H7 (cell line): ENCODE measurements at regions not wholly inside any gene's neighbourhood (a gene's known extent, or its start where the extent isn't known, plus 50 kb on each side); places are given as distances from the start of the nearest gene placed in this dataset.
"Not testable (repeated sequence)": the region's sequence is repeated elsewhere in the genome, so short reads cannot be mapped to it uniquely, and the experiment has no call there.

Experiments
- DNase-seq: peaks from one replicate; pipeline ENCODE4 v3.0.0; 2012
- H3K27me3 ChIP-seq: 2 replicates; pipeline ENCODE4 v1.6.0; 2011; ENCODE audit warnings: mild to moderate bottlenecking, low read length; ENCODE audit not compliant: control insufficient read depth, insufficient read depth
- H3K36me3 ChIP-seq: replicated peaks from 2 replicates; pipeline ENCODE4 v1.5.1; 2011; ENCODE audit warnings: low read length; ENCODE audit not compliant: control insufficient read depth, insufficient read depth
- H3K4me3 ChIP-seq: 2 replicates; pipeline ENCODE4 v1.5.1; 2011; ENCODE audit warnings: low read depth, mild to moderate bottlenecking, control low read depth, low read length, moderate library complexity; ENCODE audit not compliant: insufficient read depth

DNA sequence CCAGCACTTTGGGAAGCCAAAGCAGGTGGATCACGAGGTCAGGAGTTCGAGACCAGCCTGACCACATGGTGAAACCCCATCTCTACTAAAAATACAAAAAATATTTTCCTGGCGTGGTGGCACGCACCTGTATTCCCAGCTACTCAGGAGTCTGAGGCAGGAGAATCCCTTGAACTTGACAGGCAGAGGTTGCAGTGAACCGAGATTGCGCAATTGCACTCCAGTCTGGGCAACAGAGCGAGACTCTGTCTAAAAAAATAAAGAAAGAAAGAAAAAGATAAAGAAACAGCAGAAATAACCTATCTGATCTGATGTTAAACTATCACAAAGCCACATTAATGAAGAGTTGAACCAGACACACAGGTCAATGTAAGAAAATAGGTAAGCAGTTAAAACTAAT lies 696.2 kb upstream of the SALL3 start:
- not testable (repeated sequence) for H3K36me3 ChIP-seq, DNase-seq, H3K27me3 ChIP-seq, H3K4me3 ChIP-seq

GRCh38 chr18:78292618-78293380 lies 686.8 kb upstream of the SALL3 start:
- no peak overlapping the region for H3K4me3 ChIP-seq
- no peaks in the 10 kb centered on the region for H3K27me3 ChIP-seq
- no peak for DNase-seq
- H3K36me3 ChIP-seq: no peaks in the 10 kb centered on the region

DNA sequence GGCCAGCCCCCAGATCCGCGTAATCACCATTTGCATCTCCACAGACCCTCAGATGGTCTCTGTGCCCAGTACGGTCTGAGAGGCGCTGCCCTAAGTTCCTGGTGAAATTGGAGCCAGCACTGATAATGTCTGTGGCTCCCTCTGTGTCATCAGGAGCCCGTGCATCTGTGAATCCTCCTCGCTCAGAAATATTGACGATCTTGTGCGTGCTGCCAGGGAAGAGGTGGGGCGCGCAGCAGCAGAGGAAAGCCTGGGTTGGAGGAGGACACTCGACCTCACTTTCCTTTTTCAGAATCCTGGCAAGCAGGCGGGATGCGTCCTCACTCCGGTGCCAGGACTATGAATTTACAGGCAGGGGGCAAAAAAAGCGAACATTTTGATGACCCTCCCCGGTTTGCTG lies 686.1 kb upstream of the SALL3 start:
- no peak for DNase-seq
- Histone ChIP-seq H3K36me3 (no peaks in the 10 kb centered on the region), H3K27me3 (no peaks in the 10 kb centered on the region), H3K4me3 (peak overlapping the region; percentile 23; the same call in 1 of the 2 replicates)

DNA sequence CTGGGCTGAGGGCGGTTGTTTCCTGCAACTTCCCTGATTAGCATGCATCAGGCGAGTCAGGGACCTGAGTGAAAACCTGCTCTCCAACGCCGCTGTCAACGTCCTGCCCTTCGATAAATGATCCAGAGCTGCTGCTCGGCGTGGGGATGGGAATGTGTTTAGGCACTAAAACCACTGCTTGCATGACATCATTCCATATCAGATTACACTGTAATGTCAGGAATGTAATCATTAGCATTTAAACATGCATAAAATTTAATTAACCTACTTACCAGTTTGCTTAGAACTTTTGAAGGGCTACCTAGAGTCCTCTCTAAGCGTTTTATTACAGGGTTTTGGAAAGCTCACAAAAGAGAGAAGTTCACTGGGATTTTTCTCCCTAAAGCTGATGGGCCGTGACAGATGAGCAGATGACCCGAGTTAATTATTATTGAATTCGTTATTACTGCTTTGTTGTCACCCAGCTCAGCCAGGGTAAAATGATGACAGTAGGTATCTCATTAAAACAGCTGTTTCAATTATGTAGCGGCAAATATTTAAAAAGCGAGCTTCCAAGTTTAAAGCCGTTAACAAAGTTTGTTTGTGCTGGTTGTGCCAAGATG lies 685.6 kb upstream of the SALL3 start:
- DNase-seq: peak; percentile 55
- no peaks in the 10 kb centered on the region for H3K36me3 ChIP-seq
- no peaks in the 10 kb centered on the region for H3K27me3 ChIP-seq
- peak overlapping the region; percentile 23; the same call in 1 of the 2 replicates for H3K4me3 ChIP-seq

GRCh38 chr18:78295262-78295661 lies 684.4 kb upstream of the SALL3 start:
- Histone ChIP-seq H3K4me3 (no peak overlapping the region), H3K36me3 (no peaks in the 10 kb centered on the region), H3K27me3 (no peaks in the 10 kb centered on the region)
- DNase-seq: no peak

- no peak overlapping the region for H3K4me3 ChIP-seq
- no peaks in the 10 kb centered on the region for H3K27me3 ChIP-seq
- H3K36me3 ChIP-seq: no peaks in the 10 kb centered on the region
- no peak for DNase-seq
These were observed 683.5 kb upstream of the SALL3 start for GRCh38 chr18:78296166-78296565.

GRCh38 chr18:78297048-78297447 lies 682.6 kb upstream of the SALL3 start:
- no peak overlapping the region for H3K4me3 ChIP-seq
- no peaks in the 10 kb centered on the region for H3K27me3 ChIP-seq
- H3K36me3 ChIP-seq: no peaks in the 10 kb centered on the region
- no peak for DNase-seq

GRCh38 chr18:78303519-78304191 lies 676.0 kb upstream of the SALL3 start:
- H3K4me3 ChIP-seq: no peak overlapping the region
- H3K36me3 ChIP-seq: no peaks in the 10 kb centered on the region
- H3K27me3 ChIP-seq: no peaks in the 10 kb centered on the region
- no peak for DNase-seq

DNA sequence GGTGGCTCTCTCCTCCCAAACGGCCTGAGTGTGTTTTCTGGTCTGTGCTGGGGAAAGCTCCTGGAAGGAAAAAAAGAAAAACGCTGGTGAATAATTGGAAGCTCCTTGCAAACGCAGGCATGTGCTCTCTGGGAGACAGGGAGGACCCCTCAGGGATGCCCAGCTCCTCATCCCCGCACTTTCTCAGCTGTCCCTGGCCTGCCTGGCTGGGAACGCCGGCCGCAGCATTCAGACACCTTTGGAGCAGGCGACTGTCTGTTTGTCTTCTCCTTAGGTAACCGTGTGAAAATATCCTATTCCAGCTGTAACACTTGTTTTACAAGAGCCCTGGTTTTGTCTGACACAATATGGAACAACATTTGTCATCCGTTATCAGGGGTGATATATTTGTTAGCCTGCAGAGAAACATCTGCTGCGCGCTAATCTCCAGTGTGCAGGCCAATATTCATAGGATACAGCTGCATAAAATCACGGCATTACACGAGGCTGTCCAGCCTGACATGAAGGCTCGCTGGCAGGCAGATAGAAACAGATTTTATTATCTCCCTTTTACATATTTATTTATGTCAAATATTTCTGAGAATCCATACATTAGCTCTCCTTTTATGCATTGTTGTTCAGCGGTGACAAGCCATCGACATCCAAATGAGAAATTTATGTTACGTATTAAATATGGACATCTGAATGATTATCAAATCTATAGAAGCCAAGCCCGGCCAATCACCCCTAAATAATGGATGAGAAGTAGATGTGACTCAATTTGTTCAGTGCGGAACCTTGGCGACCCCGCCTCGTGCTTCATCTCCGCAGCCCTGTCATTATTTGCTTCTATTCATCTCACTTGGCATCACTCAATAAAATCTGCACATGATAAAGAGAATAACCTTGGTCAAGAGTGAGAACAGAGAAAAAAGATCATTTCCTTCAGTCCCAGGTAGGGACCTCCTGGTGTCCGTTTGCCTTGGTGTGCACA lies 675.1 kb upstream of the SALL3 start:
- DNase-seq: no peak
- H3K36me3 ChIP-seq: no peaks in the 10 kb centered on the region
- no peak overlapping the region for H3K4me3 ChIP-seq
- H3K27me3 ChIP-seq: no peaks in the 10 kb centered on the region

DNA sequence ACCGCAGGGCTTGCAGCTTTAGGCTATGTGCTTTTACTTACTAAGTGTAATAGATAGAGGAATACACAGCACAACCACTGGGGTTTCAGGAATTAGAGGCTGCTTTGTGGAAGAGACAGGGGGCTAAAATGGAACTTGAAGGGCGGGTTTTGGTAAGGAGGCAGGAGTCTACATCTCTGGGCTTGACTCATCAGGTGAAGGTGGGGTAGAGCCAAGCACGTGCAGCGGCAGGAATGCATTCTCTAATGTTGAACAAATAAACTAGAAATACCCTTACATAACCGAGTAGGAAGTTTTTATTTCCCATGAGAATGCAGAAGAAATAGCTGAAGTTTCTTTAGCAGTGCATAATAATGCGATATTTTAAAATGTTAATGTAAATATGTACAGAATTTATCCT lies 673.8 kb upstream of the SALL3 start:
- no peak for DNase-seq
- Histone ChIP-seq H3K27me3 (no peaks in the 10 kb centered on the region), H3K4me3 (no peak overlapping the region), H3K36me3 (no peaks in the 10 kb centered on the region)

DNA sequence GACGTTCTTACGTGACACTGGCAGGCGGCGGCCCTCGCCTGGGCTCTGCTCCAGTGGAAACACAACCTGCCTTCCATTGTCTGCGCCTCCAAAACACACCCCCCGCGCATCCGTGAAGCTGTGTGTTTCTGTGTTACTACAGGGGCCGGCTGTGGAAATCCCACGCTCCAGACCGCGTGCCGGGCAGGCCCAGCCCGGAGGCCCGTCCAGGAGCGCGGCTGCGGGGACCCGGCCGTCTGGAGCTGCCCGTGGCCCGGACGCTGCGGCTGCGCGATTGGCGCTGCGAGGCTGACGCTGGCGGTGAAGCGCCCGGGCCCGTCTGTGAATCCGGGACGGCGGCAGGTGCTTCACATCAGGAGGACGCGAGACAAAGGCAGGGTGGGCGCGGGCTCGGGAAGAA lies 670.3 kb upstream of the SALL3 start:
- peak; percentile 46 for DNase-seq
- H3K36me3 ChIP-seq: no peaks in the 10 kb centered on the region
- H3K27me3 ChIP-seq: no peaks in the 10 kb centered on the region
- no peak overlapping the region for H3K4me3 ChIP-seq

- no peak for DNase-seq
- H3K4me3 ChIP-seq: no peak overlapping the region
- no peaks in the 10 kb centered on the region for H3K36me3 ChIP-seq
- H3K27me3 ChIP-seq: no peaks in the 10 kb centered on the region
These were observed 669.7 kb upstream of the SALL3 start for GRCh38 chr18:78309924-78310323.

DNA sequence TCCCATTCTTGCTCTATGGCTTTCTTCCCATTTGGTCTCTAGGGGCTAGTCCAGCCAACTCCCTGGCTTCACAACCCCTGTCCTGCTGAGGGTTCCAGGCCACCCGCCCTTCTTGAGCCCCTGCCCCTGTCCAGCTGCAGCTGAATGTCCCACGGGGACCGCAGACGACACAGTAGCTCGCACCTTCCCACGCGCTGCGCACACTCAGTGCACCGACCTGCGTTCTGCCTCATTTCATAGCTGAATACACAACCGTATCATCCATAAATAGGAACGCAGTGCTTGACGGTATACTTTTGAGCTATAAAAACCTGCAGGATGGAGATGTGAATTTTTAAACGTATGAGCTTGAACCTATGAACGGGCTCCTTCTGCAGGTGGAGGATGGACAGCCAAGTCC lies 660.4 kb upstream of the SALL3 start:
- DNase-seq: no peak
- Histone ChIP-seq H3K4me3 (no peak overlapping the region), H3K36me3 (no peaks in the 10 kb centered on the region), H3K27me3 (no peaks in the 10 kb centered on the region)

DNA sequence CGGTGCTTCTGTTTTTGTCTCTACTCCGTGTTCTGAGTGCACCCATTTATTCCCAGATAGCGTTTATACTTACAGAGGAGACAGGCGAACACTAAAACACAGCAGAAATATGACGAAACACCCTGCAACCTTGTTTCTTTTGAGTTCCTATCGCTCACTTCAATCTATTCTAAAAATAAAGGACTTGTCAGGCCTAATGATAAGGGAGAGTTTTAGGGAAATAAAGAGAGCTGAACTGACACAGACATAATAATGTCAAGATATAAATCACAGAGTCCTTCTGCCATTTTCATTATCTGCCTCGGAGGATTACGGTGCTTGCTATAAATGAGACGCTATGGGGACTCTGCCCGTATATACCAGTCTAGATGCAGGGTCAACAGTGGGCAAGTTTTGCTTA lies 659.7 kb upstream of the SALL3 start:
- H3K4me3 ChIP-seq: no peak overlapping the region
- no peak for DNase-seq
- H3K36me3 ChIP-seq: no peaks in the 10 kb centered on the region
- H3K27me3 ChIP-seq: no peaks in the 10 kb centered on the region
